Neural cell (in vitro differentiated cells): ENCODE measurements at regions not wholly inside any gene's neighbourhood (a gene's known extent, or its start where the extent isn't known, plus 50 kb on each side); places are given as distances from the start of the nearest gene placed in this dataset.
"Not testable (repeated sequence)": the region's sequence is repeated elsewhere in the genome, so short reads cannot be mapped to it uniquely, and the experiment has no call there.

Experiments used
- H2AFZ ChIP-seq: fragments of 200-600, 300-800 bp; sonication (generic), shearing (Covaris generic); 2 replicates; pipeline ENCODE4 v1.6.0; 2014; ENCODE audit warnings: low read depth, mild to moderate bottlenecking, antibody characterized with exemption, low read length, moderate library complexity
- H3F3A ChIP-seq: fragments of 200-600 bp; shearing (Covaris generic); 2 replicates; pipeline ENCODE4 v1.6.1; 2016; ENCODE audit warnings: mild to moderate bottlenecking, moderate library complexity, mixed read lengths, antibody characterized with exemption, low read length; ENCODE audit not compliant: insufficient read depth, poor library complexity, severe bottlenecking
- H3K27ac ChIP-seq: fragments of 200-600, 300-800 bp; sonication (generic), shearing (Covaris generic); 2 replicates; pipeline ENCODE4 v1.5.1; 2014; ENCODE audit warnings: mild to moderate bottlenecking, low read length, moderate library complexity
- H3K27me3 ChIP-seq: fragments of 300-800, 200-600 bp; sonication (generic), shearing (Covaris generic); 2 replicates; pipeline ENCODE4 v1.6.0; 2014; ENCODE audit warnings: mild to moderate bottlenecking, low read depth, low read length, moderate library complexity; ENCODE audit not compliant: insufficient read depth
- H3K36me3 ChIP-seq: fragments of 300-800, 200-600 bp; sonication (generic), shearing (Covaris generic); 2 replicates; pipeline ENCODE4 v1.5.1; 2014; ENCODE audit warnings: mild to moderate bottlenecking, antibody characterized with exemption, low read length, moderate library complexity; ENCODE audit not compliant: insufficient read depth
- H3K4me2 ChIP-seq: fragments of 300-800, 200-600 bp; sonication (generic), shearing (Covaris generic); 2 replicates; pipeline ENCODE4 v1.6.0; 2014; ENCODE audit warnings: mild to moderate bottlenecking, low read length
- H3K4me3 ChIP-seq: fragments of 300-800, 200-600 bp; sonication (generic), shearing (Covaris generic); 2 replicates; pipeline ENCODE4 v1.5.1; 2014; ENCODE audit warnings: mild to moderate bottlenecking, low read length, moderate library complexity
- H3K79me2 ChIP-seq: fragments of 200-600 bp; shearing (Covaris generic); replicated peaks from 2 replicates; pipeline ENCODE4 v1.6.0; 2014; ENCODE audit warnings: mild to moderate bottlenecking, low read length, moderate library complexity; ENCODE audit not compliant: insufficient read depth
- H3K9ac ChIP-seq: fragments of 300-800, 200-600 bp; sonication (generic), shearing (Covaris generic); 2 replicates; pipeline ENCODE4 v1.6.1; 2016; ENCODE audit warnings: mild to moderate bottlenecking, low read length, mixed read lengths
- H3K9me2 ChIP-seq: fragments of 200-600 bp; shearing (Covaris generic); 2 replicates; pipeline ENCODE4 v1.6.1; 2016; ENCODE audit warnings: mild to moderate bottlenecking, low read length, mixed read lengths; ENCODE audit not compliant: insufficient read depth
- H3K9me3 ChIP-seq: fragments of 200-600, 300-800 bp; sonication (generic), shearing (Covaris generic); 2 replicates; pipeline ENCODE4 v1.6.1; 2016; ENCODE audit warnings: mild to moderate bottlenecking, mixed run types, low read length, moderate library complexity, mixed read lengths
- H4K20me1 ChIP-seq: fragments of 200-600 bp; shearing (Covaris generic); 2 replicates; pipeline ENCODE4 v1.6.1; 2016; ENCODE audit warnings: mild to moderate bottlenecking, mixed run types; ENCODE audit not compliant: insufficient read depth
- EP300 ChIP-seq: fragments of 450-650 bp; conservative IDR thresholded peaks from 2 replicates; pipeline ENCODE4 v1.6.1; 2014; ENCODE audit warnings: antibody characterized with exemption, mild to moderate bottlenecking, moderate library complexity; ENCODE audit not compliant: poor library complexity, severe bottlenecking
- EZH2 ChIP-seq: fragments of 200-600, 300-800 bp; shearing (Covaris generic), sonication (generic); IDR thresholded peaks from 2 replicates; pipeline ENCODE4 v1.6.1; 2014; ENCODE audit warnings: antibody characterized with exemption, low read length, borderline replicate concordance, mild to moderate bottlenecking; ENCODE audit not compliant: insufficient read depth, poor library complexity, severe bottlenecking
- MXI1 ChIP-seq: fragments of 450-650 bp; conservative IDR thresholded peaks from 2 replicates; pipeline ENCODE4 v1.6.1; 2014; ENCODE audit warnings: antibody characterized with exemption, mild to moderate bottlenecking; ENCODE audit not compliant: poor library complexity, severe bottlenecking
- POLR2AphosphoS5 ChIP-seq: IDR thresholded peaks from 2 replicates; pipeline ENCODE4 v1.6.1; 2012
- RAD21 ChIP-seq: fragments of 450-650 bp; conservative IDR thresholded peaks from 2 replicates; pipeline ENCODE4 v1.6.1; 2014; ENCODE audit warnings: antibody characterized with exemption, mild to moderate bottlenecking, moderate library complexity
- REST ChIP-seq: IDR thresholded peaks from 2 replicates; pipeline ENCODE4 v1.6.1; 2012; ENCODE audit warnings: borderline replicate concordance
- SMC3 ChIP-seq: fragments of 450-650 bp; conservative IDR thresholded peaks from 2 replicates; pipeline ENCODE4 v1.6.1; 2014; ENCODE audit warnings: antibody characterized with exemption, mild to moderate bottlenecking, moderate library complexity; ENCODE audit not compliant: poor library complexity
- TAF1 ChIP-seq: IDR thresholded peaks from 2 replicates; pipeline ENCODE4 v1.6.1; 2012; ENCODE audit warnings: low read depth
- TF ChIP-seq, protein P1 (sequence below): fragments of 450-650 bp; IDR thresholded peaks from 2 replicates; pipeline ENCODE4 v1.5.1; 2014; ENCODE audit warnings: antibody characterized with exemption, mild to moderate bottlenecking, moderate library complexity; ENCODE audit not compliant: poor library complexity, severe bottlenecking

GRCh38 chr6:76940191-76940590 lies 523.1 kb downstream of the HTR1B start:
- H3K9ac ChIP-seq, result no peak overlapping the region
- no peaks in the 10 kb centered on the region for H3F3A ChIP-seq
- no peak overlapping the region for H2AFZ ChIP-seq
- H3K9me2 ChIP-seq, result no peaks in the 10 kb centered on the region
- H3K4me2 ChIP-seq, result no peak overlapping the region
- H3K27me3 ChIP-seq, result no peaks in the 10 kb centered on the region
- H3K79me2 ChIP-seq, result no peaks in the 10 kb centered on the region
- H3K27ac ChIP-seq, result no peak overlapping the region
- H3K4me3 ChIP-seq, result no peak overlapping the region
- TF ChIP-seq EP300, result no peak
- TF ChIP-seq SMC3, result no peak
- no peak for TF ChIP-seq EZH2
- TF ChIP-seq, protein P1, sequence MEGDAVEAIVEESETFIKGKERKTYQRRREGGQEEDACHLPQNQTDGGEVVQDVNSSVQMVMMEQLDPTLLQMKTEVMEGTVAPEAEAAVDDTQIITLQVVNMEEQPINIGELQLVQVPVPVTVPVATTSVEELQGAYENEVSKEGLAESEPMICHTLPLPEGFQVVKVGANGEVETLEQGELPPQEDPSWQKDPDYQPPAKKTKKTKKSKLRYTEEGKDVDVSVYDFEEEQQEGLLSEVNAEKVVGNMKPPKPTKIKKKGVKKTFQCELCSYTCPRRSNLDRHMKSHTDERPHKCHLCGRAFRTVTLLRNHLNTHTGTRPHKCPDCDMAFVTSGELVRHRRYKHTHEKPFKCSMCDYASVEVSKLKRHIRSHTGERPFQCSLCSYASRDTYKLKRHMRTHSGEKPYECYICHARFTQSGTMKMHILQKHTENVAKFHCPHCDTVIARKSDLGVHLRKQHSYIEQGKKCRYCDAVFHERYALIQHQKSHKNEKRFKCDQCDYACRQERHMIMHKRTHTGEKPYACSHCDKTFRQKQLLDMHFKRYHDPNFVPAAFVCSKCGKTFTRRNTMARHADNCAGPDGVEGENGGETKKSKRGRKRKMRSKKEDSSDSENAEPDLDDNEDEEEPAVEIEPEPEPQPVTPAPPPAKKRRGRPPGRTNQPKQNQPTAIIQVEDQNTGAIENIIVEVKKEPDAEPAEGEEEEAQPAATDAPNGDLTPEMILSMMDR, result no peak
- no peak for TF ChIP-seq RAD21
- TF ChIP-seq REST, result no peak
- TF ChIP-seq TAF1, result no peak
- TF ChIP-seq MXI1, result no peak
- no peak for TF ChIP-seq POLR2AphosphoS5
- no peaks in the 10 kb centered on the region for H4K20me1 ChIP-seq
- H3K9me3 ChIP-seq, result peaks cover 4% of the 10 kb centered on the region
- H3K36me3 ChIP-seq, result no peaks in the 10 kb centered on the region

DNA sequence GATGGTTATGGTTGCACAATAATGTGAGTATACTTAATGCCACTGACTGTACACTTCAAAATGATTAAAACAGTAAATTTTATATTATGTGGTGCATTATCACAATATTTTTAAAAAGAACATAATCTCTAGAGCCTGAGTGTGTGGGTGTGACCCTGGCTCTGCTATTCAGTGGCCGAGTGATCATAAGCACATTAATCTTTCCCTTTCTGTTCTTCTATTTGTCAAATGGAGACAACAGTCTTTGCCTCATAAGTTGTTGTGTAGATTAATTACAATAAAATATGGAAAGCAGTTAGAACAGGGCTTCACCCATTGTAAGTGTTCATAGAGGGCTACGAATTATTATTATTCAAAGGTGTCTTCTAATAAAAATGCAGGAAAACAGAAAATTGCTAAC lies 548.6 kb downstream of the HTR1B start:
- Histone ChIP-seq H3K27ac (no peak overlapping the region), H3K36me3 (no peaks in the 10 kb centered on the region), H3K9me3 (no peaks in the 10 kb centered on the region), H3K9me2 (no peaks in the 10 kb centered on the region), H3K4me3 (no peak overlapping the region), H3K9ac (no peak overlapping the region), H2AFZ (no peak overlapping the region), H4K20me1 (no peaks in the 10 kb centered on the region), H3F3A (no peaks in the 10 kb centered on the region), H3K27me3 (no peaks in the 10 kb centered on the region), H3K79me2 (no peaks in the 10 kb centered on the region), H3K4me2 (no peak overlapping the region)
- TF ChIP-seq EZH2 (no peak), POLR2AphosphoS5 (no peak), EP300 (no peak), MXI1 (no peak), TAF1 (no peak), RAD21 (no peak), SMC3 (no peak), REST (no peak)
- TF ChIP-seq, protein P1, result no peak

- H3K4me2 ChIP-seq, H3K27ac ChIP-seq, H3K27me3 ChIP-seq, H3K9ac ChIP-seq, H3K4me3 ChIP-seq, H3K36me3 ChIP-seq, H2AFZ ChIP-seq, H3K9me3 ChIP-seq, H3K79me2 ChIP-seq, H3K9me2 ChIP-seq, H3F3A ChIP-seq, H4K20me1 ChIP-seq: not testable (repeated sequence)
Observed at GRCh38 chr6:76905541-76905940, 557.8 kb downstream of the HTR1B start.
